B cell (primary cell): ENCODE measurements at regions not wholly inside any gene's neighbourhood (a gene's known extent, or its start where the extent isn't known, plus 50 kb on each side); places are given as distances from the start of the nearest gene placed in this dataset.

Experiments used
- ATAC-seq: fragments of 200-7000 bp; cut with Tn5 transposase; one replicate; pipeline ENCODE4 v1.10.0; 2021; ENCODE audit warnings: low read depth, mild to moderate bottlenecking, moderate number of reproducible peaks, moderate library complexity
- CTCF ChIA-PET: fragments of 350-600 bp; sonication (Branson Sonifier 250); formaldehyde crosslinking; loops from one replicate; lab custom pipeline; 2021; ENCODE audit warnings: antibody characterized with exemption, inconsistent platforms; lab: Charles Lee
- POLR2A ChIA-PET: fragments of 350-600 bp; sonication (Branson Sonifier 250); formaldehyde crosslinking; loops from one replicate; lab custom pipeline; 2021; ENCODE audit warnings: antibody characterized with exemption; lab: Charles Lee
- DNase-seq: peaks from one replicate; pipeline ENCODE4 v3.0.0; 2013
- H2AFZ ChIP-seq: 2 replicates; pipeline ENCODE4 v1.6.1; 2012; ENCODE audit warnings: mild to moderate bottlenecking, low read depth, low read length; ENCODE audit not compliant: insufficient read depth, poor library complexity, severe bottlenecking
- H3K27ac ChIP-seq, 2 donors: 1 replicate in 1 of 2; 2 replicates in 1 of 2; pipeline ENCODE4 v1.5.1; 2012 to 2013; ENCODE audit warnings: low read length in 2 of 2, mild to moderate bottlenecking in 2 of 2, moderate library complexity in 1 of 2
- H3K27me3 ChIP-seq, 4 experiments: fragments of 200-600 bp in 1 of 4; sonication (generic) in 1 of 4; replicated peaks in 1 of 4; 1 replicate in 2 of 4; 2 replicates in 2 of 4; pipeline versions ENCODE4 v1.6.1 to v1.7.0; 2013 to 2016; ENCODE audit warnings: low read length in 3 of 4, mild to moderate bottlenecking in 2 of 4, mixed read lengths in 1 of 4, moderate library complexity in 1 of 4; ENCODE audit not compliant: insufficient read depth in 4 of 4, control insufficient read depth in 3 of 4; ENCODE audit errors: control extremely low read depth in 1 of 4
- H3K36me3 ChIP-seq, 2 experiments: replicated peaks in 1 of 2; 1 replicate in 1 of 2; 2 replicates in 1 of 2; pipeline versions ENCODE4 v1.6.1 to v1.7.1; 2013; ENCODE audit warnings: low read length in 1 of 2; ENCODE audit not compliant: insufficient read depth in 2 of 2, control insufficient read depth in 1 of 2; ENCODE audit errors: control extremely low read depth in 1 of 2, extremely low read depth in 1 of 2
- H3K4me1 ChIP-seq, 2 donors: fragments of 200-600 bp in 1 of 2; sonication (generic) in 1 of 2; 1 replicate in 1 of 2; 2 replicates in 1 of 2; pipeline versions ENCODE4 v1.5.1 to v1.6.1; 2013 to 2017; ENCODE audit warnings: low read length in 2 of 2; ENCODE audit not compliant: control insufficient read depth in 2 of 2, insufficient read depth in 2 of 2
- H3K4me2 ChIP-seq: replicated peaks from 2 replicates; pipeline ENCODE3; 2012; ENCODE audit warnings: mild to moderate bottlenecking, low read depth, low read length; ENCODE audit not compliant: poor library complexity, severe bottlenecking
- H3K4me3 ChIP-seq, 5 experiments: fragments of 200-600 bp in 1 of 5; sonication (generic) in 1 of 5; 1 replicate in 3 of 5; 2 replicates in 2 of 5; pipeline versions ENCODE4 v1.5.1 to v1.7.0; 2011 to 2016; ENCODE audit warnings: low read length in 4 of 5, mild to moderate bottlenecking in 4 of 5, low read depth in 2 of 5, control low read depth in 1 of 5, moderate library complexity in 1 of 5; ENCODE audit not compliant: insufficient read depth in 1 of 5; ENCODE audit errors: control extremely low read depth in 1 of 5, extremely low read depth in 1 of 5
- H3K79me2 ChIP-seq: fragments of 200-600 bp; sonication (generic); one replicate; pipeline ENCODE4 v1.6.0; 2016; ENCODE audit warnings: low read length; ENCODE audit not compliant: control insufficient read depth, insufficient read depth
- H3K9ac ChIP-seq: fragments of 200-600 bp; sonication (generic); 2 replicates; pipeline ENCODE4 v1.6.1; 2017; ENCODE audit warnings: mild to moderate bottlenecking, low read length, moderate library complexity
- H3K9me3 ChIP-seq, 3 donors: one replicate each; pipeline versions ENCODE4 v1.6.1 to v1.7.1; 2013; ENCODE audit warnings: low read length in 2 of 3; ENCODE audit not compliant: control insufficient read depth in 2 of 3, insufficient read depth in 1 of 3; ENCODE audit errors: control extremely low read depth in 1 of 3
- H4K20me1 ChIP-seq: 2 replicates; pipeline ENCODE4 v1.6.0; 2012; ENCODE audit warnings: mild to moderate bottlenecking, low read length; ENCODE audit not compliant: insufficient read depth, control insufficient read depth, poor library complexity, severe bottlenecking
- H3K27ac Mint-ChIP-seq: one replicate; pipeline ENCODE4 v1.8.0; 2021; ENCODE audit warnings: mixed read lengths
- H3K27me3 Mint-ChIP-seq: one replicate; pipeline ENCODE4 v1.8.0; 2021; ENCODE audit warnings: mixed read lengths
- H3K4me1 Mint-ChIP-seq: one replicate; pipeline ENCODE4 v1.8.0; 2021; ENCODE audit warnings: mixed read lengths
- H3K4me3 Mint-ChIP-seq: one replicate; pipeline ENCODE4 v1.8.0; 2021; ENCODE audit warnings: mixed read lengths
- H3K9me3 Mint-ChIP-seq: one replicate; pipeline ENCODE4 v1.8.0; 2022; ENCODE audit warnings: mixed read lengths; ENCODE audit not compliant: insufficient read depth
- CTCF ChIP-seq: fragments of 200-600 bp; IDR thresholded peaks from one replicate; pipeline ENCODE4 v1.8.0; 2022; ENCODE audit warnings: antibody characterized with exemption, mild to moderate bottlenecking
- EZH2 ChIP-seq: IDR thresholded peaks from 2 replicates; pipeline ENCODE4 v1.6.1; 2012; ENCODE audit warnings: borderline replicate concordance, low read depth, mild to moderate bottlenecking, moderate library complexity, low read length; ENCODE audit not compliant: insufficient read depth, poor library complexity, severe bottlenecking
- WGBS: methylation state at CpG from one replicate; pipeline ENCODE4 v1.1.5; 2013; ENCODE audit warnings: missing lambda C conversion rate; ENCODE audit not compliant: insufficient coverage; 5-methylcytosine and 5-hydroxymethylcytosine counted together
- intact Hi-C: fragments of 100-400 bp; cut with micrococcal nuclease; formaldehyde crosslinking; loops from one replicate; pipeline ENCODE4 v1.10.0; 2022

DNA sequence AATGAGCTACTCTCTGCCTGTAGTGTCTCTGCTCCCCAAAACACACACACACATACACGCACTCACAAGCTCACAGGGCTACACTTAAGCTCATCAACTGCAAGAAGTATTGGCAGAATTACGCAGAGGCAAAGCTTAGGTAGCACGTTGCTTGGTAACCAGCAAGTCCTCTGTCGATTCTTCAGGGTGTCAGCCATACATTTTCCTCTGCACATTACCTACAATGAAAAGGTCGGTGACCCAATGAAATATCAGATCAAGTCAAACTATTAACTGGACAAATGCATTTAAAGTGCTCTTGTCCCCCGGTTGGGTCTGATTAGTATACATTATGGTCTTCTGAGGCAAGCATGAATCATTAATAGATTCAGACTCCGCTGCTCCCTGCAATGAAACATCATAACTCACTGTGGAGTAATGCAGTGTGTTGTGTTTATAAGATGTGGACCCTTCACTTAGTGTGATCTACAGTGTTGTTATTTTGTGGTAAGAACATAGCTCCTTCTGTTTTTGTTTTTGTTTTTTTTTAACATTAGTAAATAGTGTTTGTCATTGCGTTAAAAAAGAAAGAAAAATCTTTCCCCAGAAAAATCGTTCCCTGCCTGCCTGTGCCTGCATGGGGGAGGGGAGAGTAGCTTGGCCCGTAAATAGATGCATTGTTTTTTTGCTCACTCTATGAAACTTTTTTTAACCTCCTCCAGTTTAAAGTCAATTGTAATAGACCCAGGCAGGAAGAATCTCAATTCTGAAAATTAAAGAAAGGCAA, 325.5 kb downstream of the SFMBT2 start:
- Mint-ChIP-seq H3K4me1 (no peaks in the 10 kb centered on the region), H3K9me3 (no peaks in the 10 kb centered on the region), H3K27me3 (peaks cover 33% of the 10 kb centered on the region), H3K27ac (no peak overlapping the region), H3K4me3 (no peak overlapping the region)
- Histone ChIP-seq H3K4me2 (no peak overlapping the region), H3K79me2 (no peaks in the 10 kb centered on the region), H3K4me3 (no peak overlapping the region), H3K9ac (no peak overlapping the region), H3K36me3 (no peaks in the 10 kb centered on the region), H3K4me1 (no peaks in the 10 kb centered on the region), H3K27me3 (peaks cover 0 to 11% (median 0%) of the 10 kb centered on the region in 4 experiments), H3K27ac (no peak overlapping the region), H2AFZ (no peak overlapping the region), H3K9me3 (no peaks in the 10 kb centered on the region), H4K20me1 (no peaks in the 10 kb centered on the region)
- 90% methylated on average over 6 of the region's 10 CpGs for WGBS
- ATAC-seq = no peak
- CTCF ChIA-PET = no interaction called here
- intact Hi-C loops = no loop called here
- DNase-seq = no peak
- POLR2A ChIA-PET = no interaction called here
- TF ChIP-seq EZH2 (no peak), CTCF (no peak)

DNA sequence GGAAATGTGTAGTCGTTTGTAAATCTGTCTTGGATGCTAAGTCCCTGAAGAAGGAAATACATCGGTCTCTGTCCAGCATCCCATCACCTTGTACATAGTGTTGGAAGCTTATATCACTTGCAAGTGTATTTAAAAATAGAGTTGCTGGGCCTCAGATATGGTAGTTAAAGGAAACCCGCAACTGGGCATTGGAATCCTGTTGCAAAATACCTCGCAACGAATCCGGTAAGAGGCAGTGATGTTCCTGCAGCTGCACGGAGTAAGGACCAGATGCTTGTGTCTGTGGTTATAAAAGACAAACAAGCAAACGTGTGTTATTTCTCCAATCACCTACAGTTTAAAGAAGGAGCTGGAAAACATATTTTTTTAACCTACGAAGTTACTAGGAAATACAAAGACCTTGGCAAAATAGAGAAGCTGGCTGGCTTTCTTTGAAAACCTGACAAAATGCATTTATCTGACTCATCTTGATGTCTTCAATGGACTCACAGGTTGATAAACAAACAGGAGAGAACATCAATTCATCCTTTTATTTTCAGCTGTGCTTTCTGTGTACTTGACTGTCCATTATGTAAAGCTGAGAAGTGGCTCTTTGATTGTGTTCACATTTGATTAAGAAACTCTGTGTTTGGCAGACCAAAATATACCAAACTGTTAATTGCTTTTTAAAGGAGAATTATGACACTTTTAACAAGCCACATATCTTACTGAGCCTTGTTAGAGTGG, 326.4 kb downstream of the SFMBT2 start:
- WGBS = 43% methylated on average over 5 of the region's 9 CpGs
- ChIA-PET POLR2A (no interaction called here), CTCF (interaction anchor here (1.0 kb wide), 1 partner anchor 37 kb away, joined by 3 read pairs; no protein-coding TSS in a partner anchor)
- Histone ChIP-seq H3K27me3 (peaks cover 0 to 11% (median 0%) of the 10 kb centered on the region in 4 experiments), H3K4me3 (no peak overlapping the region), H3K9me3 (no peaks in the 10 kb centered on the region), H3K4me2 (no peak overlapping the region), H3K79me2 (no peaks in the 10 kb centered on the region), H3K9ac (no peak overlapping the region), H4K20me1 (no peaks in the 10 kb centered on the region), H3K36me3 (no peaks in the 10 kb centered on the region), H3K27ac (no peak overlapping the region), H3K4me1 (no peaks in the 10 kb centered on the region), H2AFZ (no peak overlapping the region)
- no peak for DNase-seq
- intact Hi-C loops = no loop called here
- ATAC-seq = no peak
- Mint-ChIP-seq H3K4me1 (no peaks in the 10 kb centered on the region), H3K9me3 (no peaks in the 10 kb centered on the region), H3K27me3 (peaks cover 36% of the 10 kb centered on the region), H3K4me3 (no peak overlapping the region), H3K27ac (no peak overlapping the region)
- TF ChIP-seq EZH2 = no peak
- no peak for TF ChIP-seq CTCF
